Aorta (tissue), 5 donors: ENCODE measurements at regions not wholly inside any gene's neighbourhood (a gene's known extent, or its start where the extent isn't known, plus 50 kb on each side); places are given as distances from the start of the nearest gene placed in this dataset.

Experiments
- ATAC-seq: fragments of 200-7000 bp; cut with Tn5 transposase; one replicate; pipeline ENCODE4 v1.9.1; 2022; ENCODE audit warnings: moderate library complexity; ENCODE audit not compliant: low FRiP score
- DNase-seq, 2 donors: peaks; one replicate each; pipeline ENCODE4 v3.0.0-alpha.2; 2020
- H3K27ac ChIP-seq, 2 donors: one replicate each; pipeline ENCODE4 v1.5.1; 2013; ENCODE audit warnings: low read length in 2 of 2, mild to moderate bottlenecking in 2 of 2, moderate library complexity in 2 of 2, control low read depth in 1 of 2, inconsistent platforms in 1 of 2, low read depth in 1 of 2
- H3K27me3 ChIP-seq, 2 donors: one replicate each; pipeline ENCODE4 v1.6.1; 2013; ENCODE audit warnings: control low read depth in 1 of 2, low read length in 1 of 2, mild to moderate bottlenecking in 1 of 2, moderate library complexity in 1 of 2; ENCODE audit not compliant: insufficient read depth in 2 of 2, control insufficient read depth in 1 of 2
- H3K36me3 ChIP-seq, 2 donors: one replicate each; pipeline ENCODE4 v1.6.1; 2013; ENCODE audit warnings: control low read depth in 1 of 2, low read length in 1 of 2, mild to moderate bottlenecking in 1 of 2; ENCODE audit not compliant: insufficient read depth in 2 of 2, control insufficient read depth in 1 of 2
- H3K4me1 ChIP-seq, 2 donors: one replicate each; pipeline ENCODE4 v1.6.1; 2013; ENCODE audit warnings: low read length in 2 of 2, control low read depth in 1 of 2, mild to moderate bottlenecking in 1 of 2, moderate library complexity in 1 of 2; ENCODE audit not compliant: insufficient read depth in 2 of 2, control insufficient read depth in 1 of 2
- H3K4me3 ChIP-seq, 2 donors: one replicate each; pipeline ENCODE4 v1.5.1; 2013; ENCODE audit warnings: low read length in 2 of 2, control low read depth in 1 of 2, mild to moderate bottlenecking in 1 of 2
- H3K9me3 ChIP-seq: one replicate; pipeline ENCODE4 v1.6.1; 2013; ENCODE audit warnings: mild to moderate bottlenecking, low read length; ENCODE audit not compliant: control insufficient read depth
- WGBS, 2 donors: extraction: QIAGEN DNeasy Blood & Tissue Kit; methylation state at CpG; one replicate each; pipeline ENCODE4 v1.1.7; 2013; 5-methylcytosine and 5-hydroxymethylcytosine counted together
- intact Hi-C, 2 donors: fragments of 100-400 bp; cut with DNase I; formaldehyde crosslinking; loops; one replicate each; pipeline versions ENCODE4 v1.14.2 to v1.15.0; 2022
- donor health status: healthy with polysubstance abuse.
- donor health status: Bipolar disorder and iron deficiency.
- donor health status: DM: no; HTN: no; CAD: no.
- donor health status: DM: no; HTN: no; CAD: no.
- donor health status: DM: yes; HTN: yes; CAD: no.

- 94 to 97% methylated on average over 4 of the region's 4 CpGs for WGBS, 2 donors
- Histone ChIP-seq H3K27me3 (no peaks in the 10 kb centered on the region), H3K9me3 (peaks cover 2% of the 10 kb centered on the region), H3K4me3 (no peak overlapping the region), H3K36me3 (no peaks in the 10 kb centered on the region), H3K27ac (no peak overlapping the region), H3K4me1 (no peaks in the 10 kb centered on the region)
- intact Hi-C loops: no loop called here
- DNase-seq (peak in 1 of 2 donors; percentile 15), ATAC-seq (no peak)
These were observed 891.3 kb downstream of the BRD1 start for GRCh38 chr22:48936391-48936790.

- Histone ChIP-seq H3K4me1 (no peaks in the 10 kb centered on the region), H3K9me3 (peaks cover 2% of the 10 kb centered on the region), H3K36me3 (no peaks in the 10 kb centered on the region), H3K4me3 (no peak overlapping the region), H3K27ac (no peak overlapping the region), H3K27me3 (no peaks in the 10 kb centered on the region)
- ATAC-seq (no peak), DNase-seq (no peak)
- 86 to 89% methylated on average over 1 of the region's 1 CpG for WGBS, 2 donors
- intact Hi-C loops: no loop called here
These were observed 893.2 kb downstream of the BRD1 start for GRCh38 chr22:48934446-48934845.

DNA sequence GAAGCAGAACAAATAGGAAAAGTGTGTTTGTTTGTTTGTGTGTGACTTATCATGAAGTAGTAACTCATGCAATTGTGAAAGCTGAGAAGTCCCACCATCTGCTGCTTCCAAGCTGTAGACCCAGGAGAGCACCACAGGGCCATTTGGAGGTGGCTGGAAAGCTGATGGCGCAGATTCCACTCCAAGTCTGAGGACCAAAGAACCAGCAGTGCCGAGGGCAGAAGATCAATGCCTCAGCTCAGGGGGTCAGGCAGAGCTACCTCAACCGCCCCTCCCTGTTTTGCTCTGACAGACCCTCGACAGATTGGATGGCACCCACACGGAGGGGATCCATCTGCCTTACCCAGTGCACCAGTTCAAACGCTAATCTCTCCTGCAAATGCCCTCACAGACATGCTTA, 896.2 kb downstream of the BRD1 start:
- no peaks in the 10 kb centered on the region for H3K4me1 ChIP-seq
- H3K4me3 ChIP-seq: no peak overlapping the region
- intact Hi-C loops: no loop called here
- DNase-seq: peak in 1 of 2 donors; percentile 19
- no peaks in the 10 kb centered on the region for H3K36me3 ChIP-seq
- H3K9me3 ChIP-seq: peaks cover 3% of the 10 kb centered on the region
- no peak overlapping the region for H3K27ac ChIP-seq
- 69 to 92% methylated on average over 6 of the region's 6 CpGs for WGBS, 2 donors
- H3K27me3 ChIP-seq: no peaks in the 10 kb centered on the region
- ATAC-seq: no peak

DNA sequence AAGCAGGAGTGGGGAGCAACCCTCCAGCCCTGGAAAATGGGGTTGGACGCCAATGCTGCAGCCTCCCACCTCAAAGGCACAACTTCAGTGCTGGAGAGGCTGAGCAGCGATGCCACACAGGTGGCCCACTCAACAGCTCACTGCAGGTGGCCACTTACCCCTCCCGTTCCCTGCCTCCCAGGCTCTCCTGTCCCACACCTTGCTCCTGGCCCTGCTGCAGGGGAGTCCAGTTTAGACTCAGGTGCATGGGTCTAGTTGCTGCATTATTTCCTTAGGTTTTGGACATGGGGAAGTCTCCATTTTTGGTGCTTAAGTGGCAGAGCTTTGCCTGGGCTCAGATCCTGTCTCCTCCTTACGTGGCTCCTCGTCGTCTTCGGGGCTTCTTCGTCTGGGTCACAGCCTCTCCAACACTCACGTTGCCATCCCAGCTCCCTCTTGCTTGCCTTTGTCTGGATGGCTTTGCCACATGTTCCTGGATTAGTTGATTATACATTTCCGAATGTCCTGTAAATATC, 898.3 kb downstream of the BRD1 start:
- no peaks in the 10 kb centered on the region for H3K36me3 ChIP-seq
- peaks cover 2% of the 10 kb centered on the region for H3K9me3 ChIP-seq
- DNase-seq (no peak), ATAC-seq (no peak)
- no peak overlapping the region for H3K4me3 ChIP-seq
- no peaks in the 10 kb centered on the region for H3K27me3 ChIP-seq
- 82% methylated on average over 10 of the region's 10 CpGs for WGBS, 2 donors
- intact Hi-C loops: no loop called here
- no peak overlapping the region for H3K27ac ChIP-seq
- no peaks in the 10 kb centered on the region for H3K4me1 ChIP-seq

GRCh38 chr22:48927591-48927990, 900.1 kb downstream of the BRD1 start:
- Histone ChIP-seq H3K4me3 (no peak overlapping the region), H3K27me3 (no peaks in the 10 kb centered on the region), H3K27ac (no peak overlapping the region), H3K4me1 (no peaks in the 10 kb centered on the region), H3K36me3 (no peaks in the 10 kb centered on the region), H3K9me3 (peaks cover 2% of the 10 kb centered on the region)
- 88% methylated on average over 13 of the region's 13 CpGs for WGBS, 2 donors
- intact Hi-C loops: no loop called here
- DNase-seq (peak in 1 of 2 donors; percentile 27), ATAC-seq (no peak)

GRCh38 chr22:48926643-48927042, 901.0 kb downstream of the BRD1 start:
- 80 to 82% methylated on average over 10 to 11 of the region's 11 CpGs for WGBS, 2 donors
- DNase-seq: peak in 1 of 2 donors; percentile 28

DNA sequence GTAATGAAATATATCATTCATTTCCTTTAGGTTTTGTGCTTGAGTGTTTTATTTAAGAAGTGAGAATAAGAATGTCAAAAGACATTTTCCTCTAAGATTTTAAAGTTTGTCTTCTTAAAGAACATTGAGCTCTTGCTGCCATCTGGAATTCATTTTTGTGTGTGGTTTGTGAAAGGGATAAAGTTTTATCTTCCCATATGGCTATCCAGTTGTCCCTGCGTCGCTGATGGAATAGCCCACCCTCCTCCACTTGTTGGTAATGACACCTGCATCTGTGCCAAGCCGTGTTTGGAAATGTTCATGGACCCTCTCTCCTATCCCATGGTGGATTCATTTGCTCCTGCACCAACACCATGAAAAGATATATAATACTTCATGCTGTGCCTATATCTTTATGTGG, 901.5 kb downstream of the BRD1 start:
- H3K27ac ChIP-seq: no peak overlapping the region
- H3K27me3 ChIP-seq: no peaks in the 10 kb centered on the region
- H3K4me1 ChIP-seq: no peaks in the 10 kb centered on the region
- H3K36me3 ChIP-seq: no peaks in the 10 kb centered on the region
- H3K9me3 ChIP-seq: peaks cover 2% of the 10 kb centered on the region
- DNase-seq (no peak), ATAC-seq (no peak)
- 87 to 90% methylated on average over 3 of the region's 3 CpGs for WGBS, 2 donors
- intact Hi-C loops: no loop called here
- no peak overlapping the region for H3K4me3 ChIP-seq

More at GRCh38 chr22:48926643-48927042, 901.0 kb downstream of the BRD1 start:
- H3K36me3 ChIP-seq: no peaks in the 10 kb centered on the region
- ATAC-seq: no peak
- intact Hi-C loops: no loop called here
- peaks cover 2% of the 10 kb centered on the region for H3K9me3 ChIP-seq
- H3K27me3 ChIP-seq: no peaks in the 10 kb centered on the region
- H3K4me3 ChIP-seq: no peak overlapping the region
- no peaks in the 10 kb centered on the region for H3K4me1 ChIP-seq
- H3K27ac ChIP-seq: no peak overlapping the region

DNA sequence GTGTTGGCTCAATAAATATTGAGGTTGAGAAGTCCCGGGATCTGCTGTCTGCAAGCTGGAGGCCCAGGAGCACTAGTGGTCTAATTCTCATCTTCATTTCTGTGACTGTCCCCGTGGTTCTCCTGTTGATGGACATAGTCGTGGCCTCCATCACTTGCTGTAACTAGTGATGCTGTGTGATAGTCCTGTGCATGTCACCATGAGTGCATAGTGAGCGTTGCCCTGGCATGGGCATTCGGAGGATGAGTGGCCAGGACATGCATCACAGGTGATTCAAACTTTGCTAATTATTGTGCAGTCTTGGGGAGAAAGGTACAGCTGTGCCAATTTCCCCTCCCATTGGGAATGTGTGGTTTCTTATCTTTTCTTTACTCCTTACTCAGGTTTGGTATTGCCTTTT, 902.2 kb downstream of the BRD1 start:
- H3K9me3 ChIP-seq: peaks cover 2% of the 10 kb centered on the region
- H3K36me3 ChIP-seq: no peaks in the 10 kb centered on the region
- DNase-seq: no peak
- H3K27ac ChIP-seq: no peak overlapping the region
- WGBS, 2 donors: 88 to 93% methylated on average over 5 of the region's 5 CpGs
- intact Hi-C loops: no loop called here
- H3K4me3 ChIP-seq: no peak overlapping the region
- H3K27me3 ChIP-seq: no peaks in the 10 kb centered on the region
- ATAC-seq: no peak
- no peaks in the 10 kb centered on the region for H3K4me1 ChIP-seq

DNA sequence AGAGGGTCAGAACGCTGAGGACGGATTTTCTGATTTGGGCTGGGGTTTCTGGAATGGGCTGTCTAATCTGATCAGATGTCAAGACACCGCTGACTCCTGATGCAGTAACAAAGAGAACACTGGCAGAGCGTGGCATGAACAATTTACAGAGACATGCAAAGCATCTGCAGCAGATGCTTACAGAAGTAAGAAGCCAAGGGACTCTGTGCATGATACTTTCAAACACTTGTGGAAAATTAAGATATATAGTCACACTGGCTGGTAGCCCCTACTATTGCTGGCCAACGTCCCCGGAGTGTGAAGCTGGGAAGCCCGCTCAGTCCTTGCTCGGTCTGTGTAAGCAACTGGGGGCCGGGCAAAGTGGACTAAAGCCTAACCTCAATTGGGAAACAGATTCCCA, 903.7 kb downstream of the BRD1 start:
- intact Hi-C loops: no loop called here
- 39 to 48% methylated on average over 9 of the region's 9 CpGs for WGBS, 2 donors
- Histone ChIP-seq H3K4me3 (no peak overlapping the region), H3K27me3 (no peaks in the 10 kb centered on the region), H3K36me3 (no peaks in the 10 kb centered on the region), H3K27ac (no peak overlapping the region), H3K4me1 (no peaks in the 10 kb centered on the region), H3K9me3 (peaks cover 2% of the 10 kb centered on the region)
- DNase-seq (peak in 1 of 2 donors; percentile 21), ATAC-seq (no peak)
